GM18511 (cell line): ENCODE measurements at regions not wholly inside any gene's neighbourhood (a gene's known extent, or its start where the extent isn't known, plus 50 kb on each side); places are given as distances from the start of the nearest gene placed in this dataset.

Experiments
- ATAC-seq: cut with Tn5 transposase; IDR thresholded peaks from one replicate; pipeline ENCODE4 v1.9.1; 2021; ENCODE audit warnings: mild to moderate bottlenecking, moderate library complexity; ENCODE audit not compliant: unreplicated experiment

- no peak for ATAC-seq
Measured at GRCh38 chr2:156834431-156834830, 398.3 kb downstream of the GPD2 start.

- no peak for ATAC-seq
Measured at GRCh38 chr2:156837635-156838370, 401.6 kb downstream of the GPD2 start.

GRCh38 chr2:156841321-156841720 is 405.1 kb downstream of the GPD2 start:
- peak; percentile 53 for ATAC-seq

- ATAC-seq, result no peak
Measured at GRCh38 chr2:156845806-156846558, 409.8 kb downstream of the GPD2 start.

- no peak for ATAC-seq
Measured at GRCh38 chr2:156852210-156852609, 405.3 kb upstream of the GALNT5 start.

GRCh38 chr2:156852681-156853080 is 404.8 kb upstream of the GALNT5 start:
- ATAC-seq, result no peak

- no peak for ATAC-seq
Measured at GRCh38 chr2:156864325-156864724, 393.2 kb upstream of the GALNT5 start.

GRCh38 chr2:156864753-156865152 is 392.8 kb upstream of the GALNT5 start:
- ATAC-seq, result no peak

- no peak for ATAC-seq
Measured at GRCh38 chr2:156867201-156867600, 390.3 kb upstream of the GALNT5 start.

- no peak for ATAC-seq
Measured at GRCh38 chr2:156874707-156875106, 382.8 kb upstream of the GALNT5 start.

GRCh38 chr2:156883804-156884203 is 373.7 kb upstream of the GALNT5 start:
- no peak for ATAC-seq

GRCh38 chr2:156884216-156884615 is 373.3 kb upstream of the GALNT5 start:
- no peak for ATAC-seq

GRCh38 chr2:156890529-156891148 is 366.9 kb upstream of the GALNT5 start:
- no peak for ATAC-seq

GRCh38 chr2:156891609-156892008 is 365.9 kb upstream of the GALNT5 start:
- ATAC-seq, result no peak

GRCh38 chr2:156892467-156893281 is 364.8 kb upstream of the GALNT5 start:
- ATAC-seq, result peak; percentile 43

- peak; percentile 96 for ATAC-seq
Measured at GRCh38 chr2:156896294-156896693, 361.2 kb upstream of the GALNT5 start.

GRCh38 chr2:156897548-156897947 is 360.0 kb upstream of the GALNT5 start:
- ATAC-seq, result no peak

GRCh38 chr2:156901373-156902031 is 356.0 kb upstream of the GALNT5 start:
- no peak for ATAC-seq

- ATAC-seq, result no peak
Measured at GRCh38 chr2:156903335-156903734, 354.2 kb upstream of the GALNT5 start.

GRCh38 chr2:156907806-156908205 is 349.7 kb upstream of the GALNT5 start:
- peak; percentile 69 for ATAC-seq
